ENCODE measurements at regions not wholly inside any gene's neighbourhood (a gene's known extent, or its start where the extent isn't known, plus 50 kb on each side); places are given as distances from the start of the nearest gene placed in this dataset.

DNA sequence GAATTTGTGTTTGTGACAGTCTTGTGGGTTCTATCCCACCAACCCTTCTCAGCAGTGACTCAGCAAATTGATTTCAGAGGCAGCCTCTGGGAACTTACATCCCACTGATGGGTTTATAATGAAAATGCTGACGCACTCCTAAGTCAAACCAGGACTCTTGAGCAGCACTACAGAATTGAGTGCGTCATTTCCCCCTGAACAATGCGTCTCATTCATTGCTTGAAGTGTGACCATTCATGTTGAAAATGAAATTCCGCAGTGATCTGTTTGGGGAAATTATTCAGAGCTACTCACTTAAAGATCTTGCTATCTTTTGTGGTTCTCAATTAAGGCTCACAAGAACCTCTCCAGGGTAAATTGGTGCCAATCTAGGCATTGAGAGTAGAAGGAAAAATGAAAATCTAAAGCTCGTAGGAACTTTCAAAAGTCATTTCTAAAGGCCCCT, 417.7 kb upstream of the SLC14A2 start:
- TF ChIP-seq MAX (IDR thresholded peaks at IDR 0.05) (no peak), RAD21 (IDR thresholded peaks at IDR 0.05; ENCODE audit: low read depth) (no peak), EP300 (IDR thresholded peaks at IDR 0.05; ENCODE audit: borderline replicate concordance) (no peak), REST (IDR thresholded peaks at IDR 0.05; ENCODE audit: low read depth) (no peak), USF1 (IDR thresholded peaks at IDR 0.05) (no peak), TAF1 (IDR thresholded peaks at IDR 0.05; ENCODE audit: low read depth) (no peak), YY1 (IDR thresholded peaks at IDR 0.05; ENCODE audit: low read depth) (no peak), EGR1 (IDR thresholded peaks at IDR 0.05) (no peak), CEBPB (IDR thresholded peaks at IDR 0.05) (no peak)
